GM21381 (cell line): ENCODE measurements at regions not wholly inside any gene's neighbourhood (a gene's known extent, or its start where the extent isn't known, plus 50 kb on each side); places are given as distances from the start of the nearest gene placed in this dataset.

Experiments
- ATAC-seq: cut with Tn5 transposase; IDR thresholded peaks from one replicate; pipeline ENCODE4 v1.9.1; 2021; ENCODE audit warnings: mild to moderate bottlenecking, moderate library complexity; ENCODE audit not compliant: unreplicated experiment

DNA sequence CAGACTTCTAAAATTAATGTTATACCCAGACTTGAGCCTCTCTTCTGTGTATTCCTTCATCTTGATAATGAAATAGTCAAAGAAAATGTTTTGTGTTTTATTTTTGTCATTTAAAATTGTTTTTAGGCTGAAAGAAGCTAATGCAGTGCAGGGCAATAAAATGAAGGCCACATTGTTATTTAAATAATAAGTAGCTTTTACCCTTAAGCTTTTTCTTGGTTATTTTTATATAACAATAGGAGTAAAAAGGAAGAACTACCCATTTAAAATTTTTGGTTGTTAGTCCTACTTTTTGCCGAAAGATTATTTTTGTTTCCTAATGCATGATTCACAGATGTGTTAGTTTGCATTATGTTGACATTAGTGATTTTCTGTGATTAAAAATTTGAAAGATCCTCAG is 181.0 kb upstream of the MEOX2 start:
- no peak for ATAC-seq

DNA sequence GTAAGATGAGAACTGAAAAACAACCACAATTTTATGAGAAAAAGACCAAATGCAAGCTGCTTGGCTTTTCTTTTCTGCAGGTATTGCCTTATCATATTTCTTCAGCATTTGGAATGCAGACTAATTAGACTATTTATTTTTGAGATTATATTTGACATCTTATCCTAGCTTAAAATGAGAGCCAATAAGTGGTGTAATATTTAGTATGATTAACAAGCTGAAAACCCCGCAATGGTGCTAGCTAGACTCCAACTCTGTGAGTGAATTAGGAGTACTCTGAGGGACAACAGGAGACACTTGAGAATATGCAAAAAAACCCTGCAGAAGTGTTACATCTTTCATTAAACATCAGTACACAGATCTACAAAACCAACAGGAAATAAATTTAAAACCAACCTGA is 180.3 kb upstream of the MEOX2 start:
- no peak for ATAC-seq

DNA sequence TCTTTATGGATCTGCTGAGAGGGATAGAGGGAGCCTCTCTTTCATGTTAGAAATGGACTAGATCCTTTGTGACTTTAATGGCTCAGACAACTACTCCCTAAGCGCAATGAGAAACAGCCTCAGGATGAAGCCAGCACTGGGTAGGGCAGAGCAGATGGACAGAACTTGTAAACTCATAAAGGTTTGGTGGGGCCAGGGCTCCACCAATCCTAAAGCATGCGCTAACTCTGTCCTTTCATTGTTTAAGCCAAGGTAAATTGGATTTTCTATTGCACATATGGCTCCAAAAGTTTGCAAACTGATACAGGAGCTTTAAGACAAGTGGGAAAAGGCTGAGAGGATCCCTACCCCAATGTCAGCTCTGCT is 178.1 kb upstream of the MEOX2 start:
- ATAC-seq: no peak

DNA sequence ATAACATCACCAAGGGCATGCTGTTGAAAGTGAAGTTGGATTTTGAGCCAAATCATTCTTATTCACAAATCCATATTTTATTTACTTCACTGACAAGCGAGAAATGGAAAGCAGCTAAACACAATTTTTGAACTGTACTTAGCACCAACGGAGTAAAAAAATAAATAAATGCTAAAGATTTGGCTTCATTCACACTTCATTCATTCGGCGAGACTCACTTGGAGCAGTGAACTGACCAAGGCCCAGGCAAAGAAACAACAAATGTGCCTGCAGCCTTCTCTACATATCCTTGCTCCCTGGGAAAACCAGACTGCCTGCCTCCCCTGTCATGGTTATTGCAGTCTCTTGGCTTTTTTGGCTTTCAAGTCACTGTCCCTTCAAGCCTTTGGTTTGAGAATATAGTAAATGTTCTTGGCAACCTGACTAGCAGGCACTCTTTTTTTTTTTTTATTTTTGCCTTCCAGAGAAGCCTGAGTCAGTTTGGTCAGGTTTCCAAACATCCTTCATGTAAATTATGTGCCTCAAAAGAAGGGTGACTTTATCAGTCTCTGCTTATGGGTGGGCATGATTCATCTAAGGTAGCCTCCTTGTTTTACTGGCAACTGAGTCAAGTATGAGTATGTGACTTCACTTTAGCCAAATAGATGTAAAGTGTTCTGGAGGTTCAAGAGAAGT is 177.6 kb upstream of the MEOX2 start:
- ATAC-seq: no peak

DNA sequence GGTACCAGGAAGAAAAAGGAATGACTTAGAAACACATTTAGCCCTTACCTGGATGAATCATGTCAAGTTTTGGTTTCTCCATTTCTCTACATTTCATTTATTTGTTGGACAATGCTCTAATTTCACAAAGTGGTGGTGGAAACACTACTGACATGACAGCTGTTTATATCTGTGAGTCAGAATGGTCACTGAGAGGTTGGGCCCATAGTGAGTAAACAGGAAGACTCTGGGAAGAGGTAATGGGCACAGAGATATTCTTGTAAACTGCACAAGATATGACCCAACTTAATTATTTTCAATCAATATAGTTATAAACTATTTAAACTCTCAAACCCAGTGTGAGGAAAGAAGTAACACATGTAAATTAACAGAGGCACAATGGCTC is 176.3 kb upstream of the MEOX2 start:
- ATAC-seq: no peak

DNA sequence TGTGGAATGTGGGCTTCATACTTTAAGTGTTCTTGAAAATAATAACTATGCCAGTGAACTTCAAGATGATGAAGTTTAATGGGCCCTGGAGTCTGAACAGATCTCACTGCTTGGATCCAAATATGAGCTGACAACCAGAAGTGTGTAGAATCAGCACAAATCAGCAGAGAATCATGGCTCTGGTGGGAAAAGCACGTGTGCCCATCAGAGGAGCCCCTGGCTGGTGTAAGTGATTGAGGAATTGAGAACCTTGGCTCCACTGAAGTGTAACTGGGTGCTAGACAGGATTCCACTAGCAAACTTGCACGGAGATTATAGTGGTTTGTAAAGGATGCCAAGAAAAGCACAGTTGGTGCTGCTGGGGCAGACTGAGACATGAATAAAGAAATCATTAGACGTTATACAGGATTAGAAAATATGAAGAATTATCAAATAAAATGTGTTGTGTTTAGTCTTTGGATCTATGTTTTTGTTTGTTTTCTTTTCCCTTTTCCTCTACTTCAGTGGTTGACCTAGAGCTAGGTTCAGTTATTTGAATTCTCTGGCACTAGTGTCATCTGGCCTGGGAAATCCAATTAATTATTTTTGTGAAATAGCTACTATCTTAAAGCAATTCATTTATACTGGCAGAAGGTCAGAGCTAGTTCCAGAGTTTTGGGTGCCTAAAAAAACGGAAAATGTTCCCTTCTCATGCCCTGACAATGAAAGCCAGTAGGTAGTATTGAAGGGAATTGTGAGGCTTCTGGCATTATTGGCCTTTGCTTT is 175.7 kb upstream of the MEOX2 start:
- no peak for ATAC-seq

DNA sequence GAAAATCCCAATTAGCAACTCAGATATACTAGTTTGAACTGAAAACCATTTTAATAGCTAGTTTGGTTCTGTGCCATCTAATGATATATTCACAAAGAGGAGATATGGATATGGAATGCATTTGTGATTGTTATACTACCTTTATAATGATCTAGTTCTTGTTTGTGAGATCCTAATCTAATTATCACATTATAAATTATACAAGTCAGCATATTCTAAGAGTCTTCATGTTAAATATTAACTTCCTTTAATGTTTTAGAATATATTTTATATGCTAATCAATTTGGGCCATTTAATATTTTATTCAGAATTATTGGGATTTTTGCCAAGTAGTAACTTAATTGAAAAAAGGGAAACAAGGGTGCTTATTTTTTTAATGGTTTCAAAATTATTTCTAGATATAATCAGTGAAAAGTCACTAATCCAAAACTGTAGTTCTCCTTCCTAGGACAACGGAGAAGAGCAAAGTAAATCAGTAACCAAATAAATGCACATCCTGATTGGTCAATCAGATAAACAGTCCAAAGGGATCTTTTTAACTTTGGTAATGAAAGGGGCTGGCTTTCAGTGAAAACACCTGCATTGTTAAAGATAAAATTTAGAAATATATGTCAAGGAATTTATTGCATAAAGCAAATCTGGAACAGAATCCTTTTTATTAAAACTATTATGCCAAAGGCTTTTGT is 173.9 kb upstream of the MEOX2 start:
- no peak for ATAC-seq

DNA sequence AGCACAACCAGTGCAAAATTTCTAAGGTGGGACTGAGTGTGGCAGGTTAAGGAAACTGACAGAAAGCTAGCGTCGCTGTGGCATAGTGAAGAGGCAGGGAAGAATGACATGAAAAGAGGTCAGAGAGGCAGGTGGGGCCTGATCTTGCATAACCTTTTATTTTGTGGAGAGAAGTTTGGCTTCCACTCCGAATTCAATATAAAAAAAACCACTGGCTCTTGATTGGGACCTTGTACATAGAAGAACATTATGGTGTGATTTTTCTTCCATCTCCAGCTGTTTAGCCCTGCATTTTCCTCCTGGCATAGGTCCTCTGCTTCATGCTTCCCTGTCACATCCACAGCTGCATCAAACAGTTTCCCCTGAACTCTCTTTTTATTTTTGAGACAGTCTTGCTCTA is 170.5 kb upstream of the MEOX2 start:
- ATAC-seq: no peak

DNA sequence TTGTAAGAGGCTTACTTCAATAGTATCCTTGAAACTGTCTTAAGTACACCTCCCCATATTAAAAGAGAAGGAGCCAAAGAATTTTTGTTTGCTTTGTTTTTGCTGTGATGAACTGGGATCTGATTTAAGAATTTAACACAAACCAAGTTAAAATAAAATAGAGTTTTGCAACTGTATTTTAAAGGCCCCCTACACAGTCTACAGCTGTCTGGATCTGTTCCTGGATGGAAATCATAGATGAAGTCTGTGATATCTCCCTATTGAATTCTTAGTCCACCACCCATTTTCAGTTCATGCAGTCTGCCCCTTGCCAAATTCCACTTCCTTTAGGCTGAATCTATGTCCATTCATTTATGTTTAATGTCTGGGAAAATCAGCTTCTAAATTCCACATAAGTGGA is 169.8 kb upstream of the MEOX2 start:
- no peak for ATAC-seq

DNA sequence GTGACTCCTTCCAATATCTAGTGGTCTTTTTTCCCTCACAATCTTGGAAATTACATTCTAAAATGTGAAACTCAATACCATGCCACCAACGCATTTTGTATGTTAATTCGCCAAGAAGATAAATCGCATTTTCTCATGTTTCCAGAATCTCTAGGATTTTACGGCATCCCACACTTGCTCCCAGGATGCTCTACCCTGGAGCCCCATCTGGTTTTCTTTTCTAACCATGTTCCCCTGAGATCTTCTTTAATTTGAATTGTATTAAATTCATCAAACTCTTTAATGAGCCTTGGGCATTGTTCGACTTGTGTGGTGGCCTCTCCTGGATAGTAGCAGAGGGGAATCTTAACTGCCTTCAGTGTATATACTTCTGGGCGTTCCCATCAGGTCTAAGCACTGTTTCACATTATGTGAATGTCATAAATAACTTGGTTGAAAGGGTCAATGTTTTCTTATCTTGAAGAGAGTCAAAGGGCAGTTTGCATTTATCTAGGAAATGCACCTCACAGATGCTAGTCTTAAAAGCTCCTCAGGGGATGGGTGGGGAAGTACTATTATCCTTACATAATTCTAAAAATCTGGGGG is 169.1 kb upstream of the MEOX2 start:
- no peak for ATAC-seq

DNA sequence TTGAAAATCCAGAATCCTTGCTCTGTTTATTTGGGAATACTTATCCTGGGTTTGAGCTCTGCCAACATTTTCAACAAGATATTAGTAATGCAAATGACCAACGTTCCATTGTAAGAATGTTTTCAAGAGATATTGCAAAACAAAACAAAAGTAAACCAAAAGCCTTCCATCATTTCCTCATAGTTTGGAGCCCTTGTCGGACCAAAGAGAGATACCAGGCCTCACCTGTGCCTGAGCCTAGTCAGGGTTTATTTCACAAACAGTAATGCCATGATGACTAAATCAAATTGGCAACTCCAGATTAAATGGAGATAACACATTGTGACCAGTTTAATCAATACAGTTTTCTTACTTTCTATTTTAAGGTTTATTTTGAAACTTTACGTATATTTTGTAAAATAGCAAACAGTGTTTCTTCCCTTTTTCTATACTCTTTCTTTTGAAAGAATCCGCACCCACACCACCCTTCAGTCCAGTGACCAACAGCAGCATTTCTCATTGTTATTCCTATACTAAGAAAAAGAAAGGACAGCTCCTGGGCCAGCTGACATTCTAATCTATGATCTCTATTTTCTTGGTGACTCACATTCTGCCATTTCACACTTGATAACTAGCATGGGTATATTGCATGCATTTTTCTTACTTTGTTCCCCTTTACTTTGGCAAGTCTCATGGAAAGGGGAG is 168.5 kb upstream of the MEOX2 start:
- no peak for ATAC-seq

DNA sequence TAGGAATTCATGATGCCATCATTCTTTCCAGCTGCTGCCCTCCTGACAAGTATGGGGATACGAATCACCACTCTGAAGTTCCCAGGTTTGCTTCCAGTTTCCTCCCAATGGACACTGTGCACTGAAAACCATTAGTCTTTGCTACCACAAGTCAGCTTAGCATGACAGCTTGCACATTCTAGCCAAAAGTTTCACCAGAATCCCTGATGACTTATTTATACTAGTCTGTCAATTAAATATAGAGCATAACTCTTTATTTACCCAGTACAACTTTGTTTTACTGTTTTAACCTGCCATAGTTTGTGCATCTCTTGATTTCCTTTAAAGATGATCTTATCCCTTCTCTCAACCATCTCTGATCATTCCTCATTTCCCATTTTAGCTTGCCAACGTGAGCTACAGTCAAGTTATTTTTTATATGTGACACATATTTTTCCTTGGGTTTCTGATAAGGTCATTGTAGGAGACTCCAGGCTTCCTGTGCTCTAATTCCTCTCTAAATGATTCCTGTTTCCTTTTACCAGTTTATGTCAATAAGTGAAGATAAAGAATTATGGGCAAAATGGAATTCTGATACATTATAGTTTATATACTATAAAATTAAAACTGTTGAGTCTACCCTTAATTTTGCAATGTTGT is 167.5 kb upstream of the MEOX2 start:
- ATAC-seq: no peak

DNA sequence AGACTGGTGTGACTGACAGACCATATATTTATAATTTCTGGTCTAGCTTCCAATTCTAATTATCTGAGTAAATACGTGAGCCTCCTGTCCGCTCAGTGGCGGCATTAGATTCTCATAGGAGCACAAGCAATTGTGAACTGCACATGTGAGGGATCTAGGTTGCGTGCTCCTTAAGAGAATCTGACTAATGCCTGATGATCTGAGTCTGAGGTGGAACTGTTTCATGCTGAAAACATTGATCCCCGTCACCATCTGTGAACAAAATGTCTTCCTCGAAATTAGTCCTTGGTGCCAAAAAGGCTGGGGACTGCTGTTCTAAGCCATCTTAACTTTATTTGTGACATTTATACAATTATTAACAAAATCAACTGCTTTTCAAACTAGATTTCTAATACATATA is 164.7 kb upstream of the MEOX2 start:
- ATAC-seq: no peak

DNA sequence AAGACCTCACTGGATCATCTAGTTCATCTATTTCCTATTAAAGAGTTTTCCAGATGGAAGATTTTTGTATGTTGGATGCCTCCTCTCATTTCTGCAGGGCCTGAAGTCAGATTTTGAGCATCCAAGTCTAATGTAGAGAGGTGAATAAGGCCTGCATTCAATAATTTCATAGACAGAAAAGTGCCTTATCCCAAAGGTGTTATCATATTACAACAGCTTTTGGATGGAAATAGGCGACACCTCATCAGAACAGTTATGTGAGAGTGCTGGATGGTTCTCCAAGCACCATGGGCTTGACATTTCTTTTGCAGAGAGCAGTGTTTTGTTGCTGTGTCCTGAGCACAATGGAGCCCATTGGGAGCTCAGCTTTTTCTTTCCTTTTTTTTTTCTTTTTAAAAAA is 162.4 kb upstream of the MEOX2 start:
- no peak for ATAC-seq

DNA sequence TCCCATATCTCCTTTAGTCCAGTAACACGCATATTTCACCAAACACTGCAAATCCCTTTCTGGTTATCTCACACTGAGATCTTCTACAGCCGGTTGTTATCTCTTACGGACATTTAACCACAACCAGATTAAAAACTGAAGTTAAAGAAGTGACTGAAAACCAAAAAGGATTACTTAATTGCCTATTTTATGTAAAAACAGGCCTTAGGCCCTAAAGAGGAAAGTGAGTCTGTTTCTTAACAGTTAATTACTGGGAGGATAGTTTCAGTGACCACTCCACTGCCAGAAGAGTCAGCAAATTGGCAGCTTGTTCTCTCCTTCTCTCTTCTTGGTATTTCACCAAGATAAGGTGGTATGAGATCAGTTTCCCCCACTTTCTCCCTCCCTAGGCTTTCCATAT is 161.9 kb upstream of the MEOX2 start:
- ATAC-seq: no peak

DNA sequence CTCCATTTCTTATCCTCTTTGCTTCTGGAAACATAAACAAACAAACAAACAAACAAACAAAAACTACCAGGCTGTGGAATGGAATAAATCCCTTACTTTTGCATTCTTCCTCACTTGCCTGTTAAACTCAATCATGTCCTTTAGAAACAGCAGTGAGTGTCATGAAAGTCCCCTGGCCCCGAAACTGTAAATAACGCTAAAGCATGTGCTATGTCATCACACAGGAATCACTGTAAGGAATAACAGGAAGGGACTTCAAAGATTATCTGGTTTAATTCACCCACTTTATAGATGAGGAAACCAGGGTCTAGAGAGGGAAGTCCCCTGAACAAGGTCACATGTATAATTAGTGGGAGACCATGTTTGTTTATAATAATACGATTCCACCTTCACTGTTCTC is 159.4 kb upstream of the MEOX2 start:
- no peak for ATAC-seq

DNA sequence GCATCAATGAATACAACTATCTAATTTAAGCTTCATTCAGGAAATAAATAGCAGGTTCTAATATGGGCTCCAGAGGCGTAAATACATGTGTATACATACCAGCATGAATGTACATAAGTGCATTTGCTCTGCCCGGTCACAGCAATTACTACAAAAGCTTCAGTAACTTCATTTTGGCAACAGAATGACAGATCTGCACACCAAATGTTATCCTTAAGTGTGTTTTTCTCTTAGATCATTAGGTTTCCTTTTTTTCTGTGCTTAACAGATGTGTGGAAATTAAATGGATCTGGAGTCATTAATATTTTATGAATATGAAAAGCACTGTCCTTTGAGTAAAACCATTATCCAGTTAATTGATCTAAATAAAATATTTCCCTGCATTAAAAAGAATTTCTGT is 159.0 kb upstream of the MEOX2 start:
- ATAC-seq: no peak

DNA sequence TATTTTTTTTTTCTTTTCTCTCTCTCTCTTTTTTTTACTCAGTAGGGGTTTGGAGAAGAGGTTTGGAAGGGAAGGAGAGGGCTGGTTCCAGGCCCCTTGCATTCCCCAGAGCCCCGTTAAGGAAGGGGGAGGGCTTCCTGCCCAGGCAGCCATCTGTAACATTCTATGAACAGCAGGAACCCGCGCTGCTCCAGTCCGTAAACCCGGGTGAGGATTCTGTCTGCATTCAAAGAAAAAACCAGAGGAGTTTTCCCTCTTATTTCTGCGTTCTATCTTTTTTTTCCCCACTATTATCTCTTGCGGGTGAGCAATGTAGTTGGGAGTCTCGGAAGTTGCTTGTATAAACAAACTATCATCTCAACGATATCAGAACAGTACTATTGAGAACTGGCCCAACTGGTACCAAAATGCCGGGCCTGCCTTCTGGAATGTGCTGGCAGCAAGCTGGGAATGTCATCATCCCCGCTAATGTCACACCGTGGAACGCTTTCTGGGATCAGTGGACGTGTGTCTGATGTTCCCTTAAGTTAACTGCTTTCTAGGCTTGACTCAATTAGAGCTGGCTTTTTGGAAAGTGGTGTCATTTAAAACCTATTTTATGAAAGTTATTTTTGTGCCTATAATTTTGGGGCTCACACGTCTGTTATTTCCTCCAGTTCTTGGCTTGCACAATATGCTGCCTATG is 153.1 kb upstream of the MEOX2 start:
- ATAC-seq: no peak

DNA sequence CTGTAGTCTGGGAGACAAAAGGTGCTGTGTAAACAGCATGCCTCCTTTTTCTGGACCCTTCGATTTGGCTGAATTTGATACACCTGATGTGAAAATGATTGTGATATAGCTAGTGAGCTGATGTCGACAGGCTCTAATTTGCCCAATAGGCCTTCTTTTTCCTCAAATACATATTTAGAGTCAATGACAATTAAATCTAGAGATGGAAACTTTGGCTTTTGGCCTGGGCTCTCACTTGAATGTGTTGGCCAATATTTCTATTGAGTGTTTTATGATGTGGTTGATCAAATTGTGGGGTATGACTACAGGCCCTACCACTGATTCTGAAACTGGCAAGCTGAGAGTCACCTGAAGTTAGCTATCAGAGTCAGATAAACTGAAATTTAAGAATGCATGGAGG is 151.8 kb upstream of the MEOX2 start:
- no peak for ATAC-seq

DNA sequence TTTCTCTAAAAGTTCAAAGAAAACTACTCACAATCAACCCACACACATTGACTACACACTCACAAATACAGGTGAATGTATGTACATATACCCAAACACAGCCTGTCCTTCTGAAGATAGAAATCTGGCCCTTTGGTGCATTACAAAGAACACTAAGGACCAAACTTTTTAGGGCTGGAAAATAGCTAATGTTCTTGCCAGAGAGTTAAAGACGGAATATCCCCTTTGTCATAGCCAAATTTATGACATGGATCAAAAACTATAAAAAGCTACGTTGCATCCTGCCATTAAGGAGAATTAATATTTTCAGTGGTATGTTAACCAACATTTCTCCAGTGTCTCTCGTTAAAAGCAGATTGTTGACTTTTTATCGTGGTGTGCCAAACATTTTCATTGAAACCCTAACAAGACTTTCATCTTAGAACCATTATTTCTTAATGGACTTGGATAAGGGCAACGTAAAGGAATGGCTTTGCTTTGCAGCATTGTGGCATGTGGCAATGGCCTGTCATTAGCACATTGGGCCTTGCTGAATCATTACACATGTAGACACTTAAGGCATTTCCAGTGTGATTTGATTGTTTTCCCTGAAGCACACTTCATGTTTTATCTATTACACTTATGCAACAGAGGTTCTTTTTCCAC is 150.9 kb upstream of the MEOX2 start:
- ATAC-seq: no peak
